NCI-H510A treated with DMSO at 0.1 percent for 48 hours (cell line): ENCODE measurements at regions not wholly inside any gene's neighbourhood (a gene's known extent, or its start where the extent isn't known, plus 50 kb on each side); places are given as distances from the start of the nearest gene placed in this dataset.
"Not testable (repeated sequence)": the region's sequence is repeated elsewhere in the genome, so short reads cannot be mapped to it uniquely, and the experiment has no call there.

Source experiments
- DNase-seq: peaks from one replicate; lab custom pipeline; 2025; lab: John Stamatoyannopoulos, UW

DNA sequence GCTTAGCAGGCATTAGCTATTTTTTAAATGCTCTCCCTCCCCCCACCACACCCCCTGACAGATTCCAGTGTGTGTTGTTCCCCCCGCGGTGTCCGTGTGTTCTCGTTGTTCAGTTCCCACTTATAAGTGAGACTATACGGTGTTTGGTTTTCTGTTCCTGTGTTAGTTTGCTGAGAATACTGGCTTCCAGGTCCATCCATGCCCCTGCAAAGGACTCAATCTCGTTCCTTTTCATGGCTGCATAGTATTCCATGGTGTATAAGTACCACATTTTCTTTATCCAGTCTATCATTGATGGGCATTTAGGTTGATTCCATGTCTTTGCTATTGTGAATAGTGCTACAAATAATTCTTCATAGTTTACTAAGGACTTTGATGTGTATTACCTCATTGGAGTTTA is 97.3 kb upstream of the ZEB2 start:
- DNase-seq: not testable (repeated sequence)

DNA sequence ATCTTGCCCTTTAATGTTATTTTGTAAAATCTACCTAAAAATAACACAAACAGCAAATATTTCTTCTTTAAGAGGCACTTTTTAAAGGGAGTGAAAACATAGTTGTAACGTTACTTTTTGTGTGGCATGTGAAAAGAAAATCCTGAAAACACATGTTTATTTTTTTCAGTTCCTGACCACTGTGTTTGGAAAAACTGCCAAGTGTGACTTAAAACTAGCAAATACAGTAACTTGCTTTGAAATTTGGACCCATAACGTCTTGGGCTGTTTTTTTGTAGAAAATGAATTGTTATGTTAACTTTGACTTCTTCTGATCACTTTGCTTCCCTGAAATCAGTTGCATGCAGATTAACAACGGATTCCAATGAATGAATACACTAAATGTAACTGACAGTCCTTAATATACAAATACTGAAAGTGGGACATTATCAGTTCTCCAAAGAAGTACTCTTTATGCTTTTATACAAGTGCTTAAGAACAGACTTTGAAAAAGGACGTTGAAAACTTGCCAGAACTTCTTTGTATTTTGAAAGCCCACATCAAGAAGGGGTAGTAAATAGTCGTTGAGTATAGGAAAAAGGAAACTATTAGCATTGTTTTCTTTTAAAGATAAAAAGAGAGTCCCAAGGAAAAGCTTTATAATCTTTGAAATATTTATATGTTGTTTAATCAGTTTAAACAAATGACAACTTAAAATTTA is 96.1 kb upstream of the ZEB2 start:
- no peak for DNase-seq

DNA sequence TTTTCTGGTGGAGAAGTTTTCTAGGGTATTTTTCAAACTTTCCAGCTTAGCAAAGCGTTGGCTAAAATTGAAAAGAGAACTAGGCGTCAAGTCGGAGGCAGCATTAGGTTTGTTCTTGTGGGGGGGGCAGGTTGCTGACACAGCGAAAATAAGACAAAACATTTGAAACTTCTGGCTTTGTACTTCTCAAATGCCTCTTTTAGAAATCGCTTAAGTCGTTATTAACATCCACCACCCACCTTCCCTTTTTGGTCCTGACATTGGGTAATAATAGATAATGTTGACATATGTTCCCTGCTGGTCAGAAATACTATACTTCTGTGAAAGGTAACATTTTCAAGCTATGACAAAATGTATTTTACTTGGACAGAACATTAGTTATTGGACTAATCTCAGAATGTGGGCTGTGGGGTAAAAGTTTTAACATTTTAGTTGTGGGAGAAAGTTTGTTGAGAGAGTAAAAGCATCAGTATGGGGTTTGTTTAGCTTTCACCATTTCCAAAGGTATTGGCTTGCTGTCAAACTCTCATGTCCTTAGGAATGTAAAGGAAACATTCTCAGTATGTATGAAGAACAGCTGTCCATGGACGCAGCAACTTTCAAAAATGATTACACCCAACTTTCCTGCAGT is 88.1 kb upstream of the ZEB2 start:
- no peak for DNase-seq

DNA sequence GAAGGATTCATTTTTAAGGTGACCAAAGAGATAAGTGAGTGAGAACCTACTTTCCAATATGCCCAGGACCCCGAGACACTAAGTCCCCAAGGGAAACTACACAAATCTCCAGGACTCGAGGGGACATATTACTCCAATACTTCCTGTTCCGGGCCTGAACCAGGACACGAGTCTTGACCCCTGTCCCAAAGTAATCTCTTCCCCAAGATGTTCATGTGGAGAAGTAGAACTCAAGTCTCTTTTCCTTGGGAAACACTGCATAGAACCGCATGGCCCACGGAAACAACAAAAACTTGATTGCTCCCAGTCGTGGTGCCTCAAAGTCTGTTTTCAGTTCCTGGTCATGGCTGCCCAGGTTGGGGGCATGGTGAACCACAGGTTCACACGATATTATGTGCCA is 87.2 kb upstream of the ZEB2 start:
- DNase-seq: no peak

DNA sequence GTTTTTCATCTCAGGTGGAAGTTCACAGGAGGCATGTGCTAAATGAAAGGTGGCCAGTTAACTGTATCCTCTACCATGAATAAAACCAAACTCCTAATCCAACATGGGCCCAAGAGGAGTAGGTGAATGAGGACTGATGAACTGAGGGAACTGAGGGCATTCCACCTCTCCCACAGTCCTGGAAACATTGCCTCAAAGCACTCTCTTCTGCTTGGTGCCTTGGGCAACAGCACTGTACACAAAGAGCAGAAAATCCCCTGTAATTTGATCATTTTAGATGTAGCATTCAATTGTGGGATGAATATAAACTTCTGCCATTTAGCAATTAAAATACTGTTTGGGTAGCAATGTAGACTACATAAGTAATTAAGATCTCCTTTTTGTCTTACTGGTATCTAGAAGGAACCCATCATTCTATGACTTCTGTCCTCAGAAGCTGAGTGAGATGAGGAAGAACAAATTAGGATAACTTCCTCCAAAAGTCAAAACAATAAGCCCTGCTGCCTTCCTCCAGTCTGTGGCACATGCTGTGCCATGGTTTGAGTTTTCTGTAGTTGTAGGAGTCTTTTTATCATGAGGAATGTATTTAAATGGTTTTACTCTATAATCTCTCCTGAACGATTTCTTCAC is 86.7 kb upstream of the ZEB2 start:
- DNase-seq: no peak

DNA sequence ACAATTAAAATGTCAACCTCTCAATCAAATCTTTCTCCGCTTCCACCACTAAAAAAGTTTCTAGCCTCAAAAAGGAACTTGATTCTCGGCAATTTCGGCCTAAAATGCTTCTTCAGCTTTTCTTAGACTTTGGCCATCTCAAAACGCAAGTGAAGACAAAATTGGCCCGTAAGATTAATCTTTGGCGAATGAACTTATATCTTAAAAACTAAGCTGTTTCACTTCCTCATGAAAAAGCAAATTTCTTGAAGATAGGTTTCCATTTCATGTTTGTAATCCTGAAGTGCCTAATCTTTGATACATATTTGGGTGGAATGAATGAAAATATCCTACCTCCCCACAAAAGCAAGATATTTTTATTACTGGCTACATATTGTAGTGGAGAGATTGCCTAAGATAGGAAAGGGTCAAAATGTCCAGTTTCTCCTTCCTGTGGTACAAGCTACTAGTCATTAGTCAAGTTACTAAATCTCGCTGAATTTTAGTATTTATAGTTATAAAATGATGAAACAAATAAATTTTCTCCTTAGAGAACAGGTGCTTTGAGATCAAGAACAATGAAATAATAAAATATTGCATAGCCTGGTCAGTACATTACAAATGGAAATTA is 85.4 kb upstream of the ZEB2 start:
- DNase-seq: no peak

DNA sequence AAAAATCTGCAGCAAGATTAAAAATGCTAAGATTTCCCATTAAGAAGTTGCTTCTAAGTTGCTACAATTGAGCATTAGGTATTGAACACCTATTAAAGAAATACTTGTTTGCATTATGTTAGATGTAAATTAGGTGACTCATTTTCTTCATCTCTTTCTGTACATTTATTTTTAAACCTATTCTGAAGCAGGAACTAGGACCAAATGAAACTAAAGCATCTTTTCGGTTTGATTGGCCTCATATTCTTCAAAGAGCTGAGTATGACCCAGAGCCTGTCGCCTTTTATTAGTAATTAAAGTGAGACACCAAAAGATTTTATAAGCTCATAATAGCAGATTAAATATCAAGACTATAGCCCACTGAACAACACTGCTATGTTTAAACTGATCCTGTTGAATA is 83.4 kb upstream of the ZEB2 start:
- DNase-seq: no peak

DNA sequence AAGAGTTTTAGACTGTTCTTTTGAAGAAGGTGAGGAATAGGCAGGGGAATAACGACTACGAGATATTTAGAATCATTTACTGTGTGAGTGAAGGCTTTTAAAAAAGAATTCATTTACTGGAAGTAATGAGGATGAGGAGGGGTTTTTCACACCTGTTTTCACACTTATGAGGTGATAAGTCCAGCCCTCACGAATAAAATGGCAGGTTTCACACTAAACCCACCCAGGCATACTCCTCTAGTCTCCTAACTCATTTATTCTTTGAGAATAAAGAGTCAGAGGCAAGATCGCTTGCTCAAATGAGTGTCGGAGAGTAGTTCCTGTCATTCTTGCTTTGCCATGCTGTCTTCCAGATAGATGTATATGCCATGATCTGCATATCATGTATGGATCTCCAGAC is 79.0 kb upstream of the ZEB2 start:
- DNase-seq: no peak

DNA sequence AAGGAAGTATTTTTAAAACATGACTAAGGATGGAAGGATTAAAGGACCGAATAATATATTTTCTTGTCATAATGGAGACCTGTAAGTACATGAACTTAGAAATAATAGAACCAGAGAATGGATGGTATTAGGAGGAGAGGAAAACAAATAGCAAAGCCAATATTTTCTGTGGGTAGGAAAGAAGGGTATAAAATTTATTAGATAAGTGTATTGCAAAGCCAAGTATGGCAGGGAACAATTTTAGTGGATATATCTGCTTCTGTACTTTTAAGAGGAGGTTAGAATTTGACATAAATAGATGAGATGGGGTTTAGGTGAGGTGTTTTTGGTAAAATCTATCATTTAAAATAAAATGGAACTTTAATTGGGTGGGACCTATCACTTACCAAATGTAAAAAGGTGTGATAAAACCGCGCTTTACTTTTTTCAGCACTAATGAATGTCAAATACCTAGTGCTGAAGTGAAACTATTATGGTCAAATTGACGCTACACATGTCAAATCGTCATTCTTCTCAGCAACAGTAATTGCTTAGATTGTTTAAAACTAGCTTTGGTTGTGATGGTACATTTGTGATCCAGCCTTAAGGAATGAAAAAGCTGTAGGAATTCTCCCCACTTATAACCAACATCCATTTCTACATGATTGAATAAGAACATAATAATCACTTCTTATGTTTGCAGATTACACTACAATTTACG is 78.1 kb upstream of the ZEB2 start:
- no peak for DNase-seq

DNA sequence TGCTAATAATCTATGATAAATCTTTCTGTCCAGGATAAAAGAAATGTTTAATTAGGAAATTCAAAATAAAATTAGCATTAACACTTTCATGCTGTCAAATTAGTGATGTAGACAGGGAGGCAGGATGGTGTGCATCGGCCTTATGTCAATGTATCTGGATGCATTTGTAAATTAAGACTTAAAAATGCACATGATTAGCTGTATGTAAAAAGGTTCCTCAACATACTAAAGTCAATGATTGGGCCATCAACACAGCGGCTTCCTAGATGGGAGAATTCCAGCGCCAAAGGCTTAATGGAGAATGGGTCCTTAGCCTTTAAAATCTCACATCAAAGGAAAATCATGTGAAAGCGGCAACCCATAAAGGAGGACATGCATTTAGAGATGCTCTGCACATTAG is 77.5 kb upstream of the ZEB2 start:
- no peak for DNase-seq

DNA sequence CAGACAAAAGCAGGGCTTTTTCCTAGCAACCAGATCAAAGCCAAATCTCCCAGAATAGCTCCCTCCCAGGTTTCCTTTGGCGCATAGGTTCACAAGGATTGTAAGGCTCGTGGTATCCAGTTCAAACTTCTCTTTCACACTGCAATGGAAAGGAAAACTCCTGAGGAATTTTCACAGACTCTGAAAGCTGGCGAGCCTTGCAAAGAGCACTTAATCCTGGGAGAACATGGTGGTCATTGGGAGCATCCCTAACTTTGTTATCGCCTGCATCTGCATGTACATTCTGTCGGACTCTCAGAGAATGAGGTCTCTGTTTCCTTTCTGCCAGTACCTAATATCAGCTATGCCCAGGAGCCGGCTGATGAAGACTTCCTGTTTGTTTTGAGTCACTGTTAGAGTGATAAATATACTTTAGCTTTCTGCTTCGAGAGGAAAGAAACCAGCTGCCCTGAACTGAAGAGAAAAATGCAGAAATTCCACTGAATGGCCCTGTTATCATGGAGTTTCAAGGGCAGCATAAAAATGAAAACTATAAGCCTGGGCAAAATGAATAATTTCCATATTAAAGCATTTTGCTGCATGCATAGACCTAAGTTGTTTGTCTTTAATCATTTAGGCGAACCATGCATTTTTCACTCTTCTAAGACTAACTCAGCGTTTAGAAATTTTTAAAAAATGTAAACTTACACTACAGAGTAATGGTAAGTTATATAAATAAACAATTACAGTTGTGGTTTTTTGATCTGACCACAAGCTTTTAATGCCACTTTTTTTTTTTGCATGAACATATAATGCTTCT is 76.4 kb upstream of the ZEB2 start:
- peak; percentile 51 for DNase-seq

DNA sequence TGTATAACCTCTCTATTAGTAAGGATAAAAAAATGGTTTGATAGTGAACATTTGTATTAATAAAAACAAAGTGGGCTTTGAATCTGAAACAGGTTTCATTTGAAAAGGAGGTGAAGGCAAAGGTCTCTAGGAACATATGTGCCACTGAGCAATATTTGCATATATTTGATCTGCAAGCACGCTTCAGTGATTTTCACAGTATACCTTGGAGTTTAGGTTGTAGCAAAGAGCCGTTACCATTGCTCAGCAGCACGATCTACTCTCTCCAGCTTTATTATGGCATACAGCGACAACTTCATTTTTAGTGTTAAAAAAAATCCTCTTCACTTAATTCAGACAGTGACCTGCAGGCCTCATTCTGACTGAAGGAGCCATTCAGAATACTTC is 75.8 kb upstream of the ZEB2 start:
- peak; percentile 21 for DNase-seq

DNA sequence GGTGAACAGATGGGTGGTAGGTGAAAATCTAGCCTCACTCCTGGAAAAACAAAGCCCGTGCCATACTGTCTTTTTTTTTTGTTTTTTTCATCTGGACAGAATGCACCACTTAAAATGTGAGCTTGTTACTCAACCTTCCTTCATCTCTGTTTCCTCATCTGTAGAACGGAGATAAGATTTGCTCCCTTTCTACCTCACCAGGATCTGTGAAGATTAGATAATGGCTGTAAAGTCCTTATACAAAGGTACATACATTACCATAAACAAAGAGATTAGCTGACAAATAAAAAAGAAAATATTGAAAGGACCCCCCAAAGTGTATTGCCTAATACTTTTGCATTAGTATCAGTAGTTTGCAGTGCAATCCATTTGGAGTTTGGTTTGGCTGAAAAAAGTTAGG is 75.4 kb upstream of the ZEB2 start:
- DNase-seq: no peak

DNA sequence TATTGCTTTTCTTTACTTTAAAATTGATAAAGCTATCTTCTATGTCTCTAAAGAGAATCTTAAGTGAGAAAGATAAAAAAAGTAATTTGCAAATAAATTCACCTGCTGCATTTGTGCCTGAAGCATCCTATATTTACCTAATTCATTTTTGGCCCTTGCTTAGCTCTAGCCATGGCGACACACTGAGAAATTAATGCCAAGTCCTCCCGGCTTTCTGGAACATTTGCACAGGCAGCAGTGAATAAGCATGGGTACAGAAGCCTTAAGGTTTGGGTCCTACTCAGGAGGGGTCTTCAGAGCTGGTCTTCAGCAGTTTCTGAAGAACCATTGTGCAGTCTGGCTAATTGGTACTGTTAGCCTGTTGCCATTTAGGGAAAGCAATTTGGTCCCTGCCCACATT is 73.9 kb upstream of the ZEB2 start:
- DNase-seq: no peak

DNA sequence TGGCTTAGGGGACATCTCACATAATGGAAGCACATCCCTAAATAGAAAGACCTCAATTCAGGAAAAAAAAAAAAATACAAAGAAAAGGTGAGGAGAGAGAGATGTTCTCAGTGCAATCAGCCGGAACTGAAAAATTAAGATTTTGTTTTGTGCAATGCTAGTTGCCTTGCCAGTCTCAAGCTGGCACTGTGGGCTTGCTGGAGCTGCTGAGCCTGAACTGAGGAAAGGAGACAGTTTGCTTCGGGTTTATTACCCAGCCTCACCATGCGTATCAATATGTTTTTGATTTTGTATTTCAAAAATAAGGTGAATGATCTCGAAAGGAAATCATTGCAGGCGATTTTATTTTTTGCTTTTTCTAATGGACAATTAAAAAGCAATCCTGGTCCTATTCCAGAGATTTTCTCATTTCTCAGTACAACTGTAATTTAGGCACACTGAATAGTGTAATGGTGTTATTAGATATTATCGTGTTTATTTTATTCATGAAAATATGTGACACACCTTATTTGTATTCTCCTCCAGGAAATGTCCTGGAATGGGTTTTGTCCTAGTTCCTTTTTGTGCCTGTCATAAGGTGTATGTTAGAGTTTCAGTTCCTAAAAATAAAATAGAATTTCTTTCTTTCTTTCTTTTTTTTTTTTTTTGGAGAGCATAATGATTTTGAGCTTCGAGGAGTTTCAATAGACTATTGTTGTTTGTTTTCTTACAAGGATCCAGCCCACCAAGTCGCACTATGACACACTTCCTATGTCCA is 72.8 kb upstream of the ZEB2 start:
- no peak for DNase-seq

DNA sequence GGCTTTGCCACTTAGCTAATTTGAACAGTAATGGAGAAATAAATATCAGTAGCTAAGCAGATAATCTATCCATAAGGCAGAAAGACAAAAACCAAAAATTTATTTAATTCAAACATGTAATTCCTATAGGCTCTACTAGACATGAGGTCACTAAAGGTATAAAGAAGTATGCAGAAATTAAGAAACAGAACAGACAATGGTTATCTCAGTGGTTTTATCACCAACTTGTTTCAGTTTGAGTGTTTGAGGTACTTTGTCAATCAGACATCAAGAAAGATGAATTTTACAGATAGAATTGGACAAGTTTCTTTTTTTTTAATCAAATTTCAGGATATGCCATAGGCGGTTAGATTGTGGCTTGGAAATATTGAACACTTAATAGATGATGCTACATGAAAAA is 67.4 kb upstream of the ZEB2 start:
- DNase-seq: no peak

DNA sequence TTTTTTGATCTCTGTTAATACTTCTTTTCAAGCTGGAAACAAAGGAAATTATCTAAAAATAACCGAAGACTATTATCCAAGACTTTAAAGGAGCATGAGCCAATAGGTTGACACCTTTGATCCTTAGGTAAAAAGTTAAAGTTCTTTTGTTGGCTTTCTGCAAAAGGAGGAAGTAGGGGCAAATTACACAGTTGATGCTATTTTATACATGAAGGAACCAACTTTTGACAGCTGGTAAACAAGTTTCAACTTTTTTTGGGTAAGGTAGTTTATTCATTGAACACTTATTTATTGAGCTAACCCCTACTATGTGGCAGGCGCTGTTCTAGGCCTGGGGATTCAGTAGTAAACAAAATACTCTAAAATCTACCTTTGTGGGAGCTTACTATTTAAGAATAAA is 66.6 kb upstream of the ZEB2 start:
- DNase-seq: no peak

DNA sequence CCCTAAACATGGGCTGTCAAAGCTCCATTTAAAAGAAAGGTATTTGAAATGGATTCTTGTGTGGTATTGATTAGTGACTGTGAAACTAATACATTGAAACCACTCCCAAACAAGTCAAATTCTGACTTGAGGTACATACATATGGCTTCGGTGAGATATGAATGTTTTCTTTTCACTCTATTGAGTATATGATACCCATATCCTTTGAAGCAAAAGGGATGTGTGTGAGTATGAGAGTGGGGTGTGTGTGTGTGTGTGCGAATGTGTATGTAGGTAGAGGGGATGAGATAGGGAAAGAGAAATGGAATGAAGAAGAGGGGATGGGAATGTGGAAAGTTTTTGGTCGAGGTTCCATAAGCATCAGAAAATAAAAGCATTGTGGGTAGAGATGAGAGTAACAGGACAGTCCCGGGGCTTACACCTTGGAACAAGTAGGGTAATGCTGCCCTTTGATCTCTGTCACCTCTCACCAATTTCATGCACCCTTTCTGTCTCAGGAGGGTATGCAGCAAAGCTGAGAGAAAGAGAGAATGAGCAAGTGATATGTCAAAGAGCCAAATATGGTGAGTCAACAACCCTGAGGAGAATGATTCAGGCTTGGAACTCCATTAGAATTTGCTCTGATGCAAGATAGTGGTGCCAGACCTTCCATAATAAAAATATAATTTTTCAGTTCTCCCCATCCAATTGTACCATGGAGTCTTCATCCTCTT is 64.0 kb upstream of the ZEB2 start:
- no peak for DNase-seq

DNA sequence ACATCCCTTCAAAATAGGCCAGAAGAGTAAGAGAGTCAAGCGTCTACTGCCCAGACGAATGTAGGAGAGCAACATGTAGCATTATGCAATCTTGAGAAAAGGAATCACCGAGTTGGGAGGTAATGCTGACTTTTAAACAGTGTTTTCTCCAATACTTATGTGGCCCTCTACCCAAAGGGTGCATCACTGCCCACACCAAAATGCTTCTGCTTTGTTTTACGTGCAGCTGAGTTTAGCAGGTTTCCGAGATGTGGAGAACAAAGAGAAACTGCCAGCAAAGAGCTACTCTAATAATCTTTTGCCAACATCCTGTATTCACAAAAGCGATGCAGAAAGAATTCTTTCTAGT is 63.4 kb upstream of the ZEB2 start:
- no peak for DNase-seq

DNA sequence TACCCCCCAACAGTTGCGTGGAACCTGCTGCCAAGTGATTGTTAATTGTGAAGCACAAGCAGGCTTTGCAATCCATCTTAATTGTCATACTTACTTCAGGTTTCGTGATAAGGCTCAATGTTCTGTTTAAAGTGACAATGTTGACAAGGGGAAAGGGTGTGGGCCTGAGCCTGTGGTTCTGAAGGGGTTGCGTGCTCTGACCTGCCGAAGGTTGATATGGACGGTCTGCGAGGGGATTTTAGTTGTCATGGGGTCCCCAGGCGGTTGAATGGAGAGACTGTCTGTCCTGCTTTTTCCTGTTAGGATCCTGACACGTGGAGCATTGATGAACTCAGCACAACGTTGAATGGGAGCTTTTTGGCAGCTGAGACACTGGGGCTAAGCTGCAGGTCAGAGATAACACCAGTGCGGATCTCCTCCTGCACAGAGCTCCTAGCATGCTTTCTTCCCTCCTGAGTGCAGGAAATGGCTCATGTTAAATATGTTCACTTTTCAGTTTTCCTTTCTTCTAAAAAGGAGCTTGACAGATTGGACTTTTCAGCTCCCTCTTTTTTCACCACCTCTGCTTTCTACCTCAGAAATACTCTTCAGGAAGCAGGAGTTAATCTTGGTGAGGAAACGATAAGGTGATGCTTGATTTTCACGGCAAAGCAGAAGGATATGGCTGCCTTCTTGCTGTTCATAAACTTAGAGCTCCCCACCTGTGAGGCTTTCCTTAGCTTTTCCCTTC is 62.9 kb upstream of the ZEB2 start:
- no peak for DNase-seq
